ENCODE measurements at regions not wholly inside any gene's neighbourhood (a gene's known extent, or its start where the extent isn't known, plus 50 kb on each side); places are given as distances from the start of the nearest gene placed in this dataset.

DNA sequence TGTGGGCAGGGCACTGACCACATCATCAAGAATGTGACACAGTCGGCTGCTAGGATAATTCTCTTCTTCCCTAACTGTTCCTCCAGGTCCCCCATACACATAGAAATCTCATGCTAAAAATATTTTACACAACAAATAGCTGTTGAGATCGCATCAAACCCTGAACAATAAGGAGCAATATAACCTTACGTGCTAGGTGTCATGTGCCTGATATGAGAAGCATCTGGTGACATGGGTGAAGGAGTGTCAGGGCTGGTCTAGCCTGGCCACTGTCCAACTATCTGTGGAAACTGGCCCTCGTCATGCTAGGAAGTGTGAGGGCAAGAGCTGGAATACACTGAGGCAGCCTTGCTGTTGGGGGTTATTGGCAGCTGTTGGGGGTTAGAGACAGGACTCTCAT, 167.3 kb upstream of the PGRMC2 start:
- H2AFZ ChIP-seq (ENCODE audit: low read length), result no peak overlapping the region
- no peaks in the 10 kb centered on the region for H4K20me1 ChIP-seq (ENCODE audit: insufficient read depth, low read length)
- no peak overlapping the region for H3K27ac ChIP-seq (ENCODE audit: low read depth, low read length, poor library complexity, severe bottlenecking)
- no peak overlapping the region for H3K4me2 ChIP-seq (ENCODE audit: low read length)
- no peaks in the 10 kb centered on the region for H3F3A ChIP-seq (ENCODE audit: insufficient read depth, low read length)
- no peak overlapping the region for H3K4me3 ChIP-seq (ENCODE audit: low read depth, low read length, poor library complexity, severe bottlenecking)
- H3K9me2 ChIP-seq (ENCODE audit: low read depth, low read length), result no peaks in the 10 kb centered on the region
- no peaks in the 10 kb centered on the region for H3K36me3 ChIP-seq (ENCODE audit: insufficient read depth, low read length)
- H3K9me3 ChIP-seq (ENCODE audit: low read length), result no peaks in the 10 kb centered on the region
- no peaks in the 10 kb centered on the region for H3K79me2 ChIP-seq (ENCODE audit: insufficient read depth, low read length)
- no peaks in the 10 kb centered on the region for H3K4me1 ChIP-seq (ENCODE audit: insufficient read depth, low read length, severe bottlenecking)
- H3K9ac ChIP-seq (ENCODE audit: low read length), result no peak overlapping the region
- H3K27me3 ChIP-seq (ENCODE audit: insufficient read depth, low read length), result no peaks in the 10 kb centered on the region
- no peak for TF ChIP-seq EZH2 (IDR thresholded peaks at IDR 0.05; ENCODE audit: borderline replicate concordance, low read length)

DNA sequence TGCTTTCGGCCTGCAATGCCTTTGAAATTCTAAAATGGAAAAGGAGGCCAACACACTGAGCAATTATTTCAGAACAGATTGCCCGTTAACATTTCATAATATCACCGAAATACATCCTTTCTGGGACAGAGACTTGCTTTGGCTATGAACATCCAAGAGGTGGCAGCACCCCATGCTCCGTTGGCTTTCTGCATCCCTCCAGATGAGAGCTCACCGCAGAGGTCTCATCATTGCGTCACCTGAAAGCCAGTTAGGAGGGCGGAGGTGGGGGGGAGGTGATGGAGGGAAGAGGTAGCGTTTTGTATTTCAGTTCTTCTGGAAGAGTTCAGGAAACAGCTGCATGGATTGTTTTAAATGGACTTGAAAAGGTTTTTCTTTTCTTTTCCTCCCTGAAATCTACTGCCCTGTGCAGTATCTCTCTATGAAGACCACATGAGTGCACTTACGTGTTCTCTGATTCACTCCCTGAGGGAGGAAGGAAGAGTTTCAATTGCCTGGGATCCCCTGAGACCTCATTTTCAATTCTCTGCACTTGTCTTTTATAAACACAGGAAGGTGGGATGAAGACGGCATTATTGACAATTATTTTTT, 166.8 kb upstream of the PGRMC2 start:
- Histone ChIP-seq H3K9me3 (ENCODE audit: low read length) (no peaks in the 10 kb centered on the region), H4K20me1 (ENCODE audit: insufficient read depth, low read length) (no peaks in the 10 kb centered on the region), H3K4me2 (ENCODE audit: low read length) (no peak overlapping the region), H3K9ac (ENCODE audit: low read length) (no peak overlapping the region), H2AFZ (ENCODE audit: low read length) (no peak overlapping the region), H3K79me2 (ENCODE audit: insufficient read depth, low read length) (no peaks in the 10 kb centered on the region), H3K27ac (ENCODE audit: low read depth, low read length, poor library complexity, severe bottlenecking) (no peak overlapping the region), H3K27me3 (ENCODE audit: insufficient read depth, low read length) (no peaks in the 10 kb centered on the region), H3K36me3 (ENCODE audit: insufficient read depth, low read length) (no peaks in the 10 kb centered on the region), H3F3A (ENCODE audit: insufficient read depth, low read length) (no peaks in the 10 kb centered on the region), H3K9me2 (ENCODE audit: low read depth, low read length) (no peaks in the 10 kb centered on the region), H3K4me3 (ENCODE audit: low read depth, low read length, poor library complexity, severe bottlenecking) (no peak overlapping the region), H3K4me1 (ENCODE audit: insufficient read depth, low read length, severe bottlenecking) (no peaks in the 10 kb centered on the region)
- TF ChIP-seq, protein P1, sequence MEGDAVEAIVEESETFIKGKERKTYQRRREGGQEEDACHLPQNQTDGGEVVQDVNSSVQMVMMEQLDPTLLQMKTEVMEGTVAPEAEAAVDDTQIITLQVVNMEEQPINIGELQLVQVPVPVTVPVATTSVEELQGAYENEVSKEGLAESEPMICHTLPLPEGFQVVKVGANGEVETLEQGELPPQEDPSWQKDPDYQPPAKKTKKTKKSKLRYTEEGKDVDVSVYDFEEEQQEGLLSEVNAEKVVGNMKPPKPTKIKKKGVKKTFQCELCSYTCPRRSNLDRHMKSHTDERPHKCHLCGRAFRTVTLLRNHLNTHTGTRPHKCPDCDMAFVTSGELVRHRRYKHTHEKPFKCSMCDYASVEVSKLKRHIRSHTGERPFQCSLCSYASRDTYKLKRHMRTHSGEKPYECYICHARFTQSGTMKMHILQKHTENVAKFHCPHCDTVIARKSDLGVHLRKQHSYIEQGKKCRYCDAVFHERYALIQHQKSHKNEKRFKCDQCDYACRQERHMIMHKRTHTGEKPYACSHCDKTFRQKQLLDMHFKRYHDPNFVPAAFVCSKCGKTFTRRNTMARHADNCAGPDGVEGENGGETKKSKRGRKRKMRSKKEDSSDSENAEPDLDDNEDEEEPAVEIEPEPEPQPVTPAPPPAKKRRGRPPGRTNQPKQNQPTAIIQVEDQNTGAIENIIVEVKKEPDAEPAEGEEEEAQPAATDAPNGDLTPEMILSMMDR (IDR thresholded peaks at IDR 0.05; ENCODE audit: low read length), result peak; percentile 70
- no peak for TF ChIP-seq EZH2 (IDR thresholded peaks at IDR 0.05; ENCODE audit: borderline replicate concordance, low read length)

DNA sequence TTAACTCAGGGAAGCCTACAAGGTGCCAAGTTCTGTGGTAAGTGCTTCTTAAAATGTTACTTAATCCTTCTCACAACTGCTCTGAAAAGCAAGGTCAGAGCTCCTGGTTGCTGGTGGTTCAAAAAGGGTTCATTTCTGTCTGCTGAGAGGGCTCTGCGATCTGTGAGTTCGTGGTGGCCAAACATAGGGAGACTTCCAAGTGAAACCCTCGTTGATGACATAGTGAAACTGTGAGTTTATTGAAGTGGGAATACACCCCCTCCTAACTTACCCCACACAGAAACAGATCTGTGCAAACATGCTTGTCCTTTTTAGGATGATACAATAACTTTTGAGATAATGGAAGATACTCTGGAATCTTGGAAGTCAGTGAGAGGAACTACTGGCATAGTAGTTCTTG, 164.8 kb upstream of the PGRMC2 start:
- Histone ChIP-seq H4K20me1 (ENCODE audit: insufficient read depth, low read length) (no peaks in the 10 kb centered on the region), H3K9ac (ENCODE audit: low read length) (no peak overlapping the region), H3K4me3 (ENCODE audit: low read depth, low read length, poor library complexity, severe bottlenecking) (no peak overlapping the region), H3K9me3 (ENCODE audit: low read length) (no peaks in the 10 kb centered on the region), H3K4me1 (ENCODE audit: insufficient read depth, low read length, severe bottlenecking) (no peaks in the 10 kb centered on the region), H3K27ac (ENCODE audit: low read depth, low read length, poor library complexity, severe bottlenecking) (no peak overlapping the region), H3F3A (ENCODE audit: insufficient read depth, low read length) (no peaks in the 10 kb centered on the region), H3K36me3 (ENCODE audit: insufficient read depth, low read length) (no peaks in the 10 kb centered on the region), H3K9me2 (ENCODE audit: low read depth, low read length) (no peaks in the 10 kb centered on the region), H3K79me2 (ENCODE audit: insufficient read depth, low read length) (no peaks in the 10 kb centered on the region), H3K27me3 (ENCODE audit: insufficient read depth, low read length) (no peaks in the 10 kb centered on the region), H3K4me2 (ENCODE audit: low read length) (no peak overlapping the region), H2AFZ (ENCODE audit: low read length) (no peak overlapping the region)
- TF ChIP-seq EZH2 (IDR thresholded peaks at IDR 0.05; ENCODE audit: borderline replicate concordance, low read length), result no peak
- TF ChIP-seq, protein P1 (IDR thresholded peaks at IDR 0.05; ENCODE audit: low read length), result no peak

DNA sequence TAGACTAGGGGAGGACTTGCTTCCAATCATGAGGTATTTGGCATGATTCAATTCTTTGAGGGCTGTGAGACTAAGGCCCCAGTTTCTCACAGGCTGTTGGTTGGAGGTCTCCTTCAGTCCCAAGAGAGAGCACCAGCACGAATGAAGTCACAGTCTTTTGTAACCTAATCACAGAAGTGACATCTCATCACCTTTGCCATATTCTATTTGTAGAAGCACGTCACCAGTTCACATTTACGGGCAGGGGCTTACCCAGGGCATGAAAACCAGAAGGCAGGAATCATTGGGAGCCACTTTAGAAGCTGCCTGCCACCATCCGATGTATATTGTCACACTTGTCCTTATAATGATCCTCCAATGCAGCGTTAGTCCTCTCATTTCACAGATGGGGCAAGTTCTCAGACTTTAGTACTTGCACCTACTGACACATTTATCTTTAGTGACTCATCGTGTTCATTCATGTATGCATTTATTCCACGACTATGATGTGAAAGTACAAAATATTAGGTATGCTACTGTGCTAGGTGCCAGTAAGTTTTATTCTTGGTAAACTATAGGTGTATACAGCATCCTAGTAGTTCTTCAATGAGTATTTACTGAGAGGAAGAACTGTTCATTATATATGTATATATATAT, 163.8 kb upstream of the PGRMC2 start:
- Histone ChIP-seq H3K27me3 (ENCODE audit: insufficient read depth, low read length) (no peaks in the 10 kb centered on the region), H3K36me3 (ENCODE audit: insufficient read depth, low read length) (no peaks in the 10 kb centered on the region), H3K4me2 (ENCODE audit: low read length) (no peak overlapping the region), H3K4me1 (ENCODE audit: insufficient read depth, low read length, severe bottlenecking) (no peaks in the 10 kb centered on the region), H3K9me3 (ENCODE audit: low read length) (no peaks in the 10 kb centered on the region), H3K9ac (ENCODE audit: low read length) (no peak overlapping the region), H3K4me3 (ENCODE audit: low read depth, low read length, poor library complexity, severe bottlenecking) (no peak overlapping the region), H3F3A (ENCODE audit: insufficient read depth, low read length) (no peaks in the 10 kb centered on the region), H3K27ac (ENCODE audit: low read depth, low read length, poor library complexity, severe bottlenecking) (no peak overlapping the region), H2AFZ (ENCODE audit: low read length) (no peak overlapping the region), H4K20me1 (ENCODE audit: insufficient read depth, low read length) (no peaks in the 10 kb centered on the region), H3K9me2 (ENCODE audit: low read depth, low read length) (no peaks in the 10 kb centered on the region), H3K79me2 (ENCODE audit: insufficient read depth, low read length) (no peaks in the 10 kb centered on the region)
- TF ChIP-seq, protein P1 (IDR thresholded peaks at IDR 0.05; ENCODE audit: low read length), result no peak
- no peak for TF ChIP-seq EZH2 (IDR thresholded peaks at IDR 0.05; ENCODE audit: borderline replicate concordance, low read length)
